Neural progenitor cell (in vitro differentiated cells): ENCODE measurements at regions not wholly inside any gene's neighbourhood (a gene's known extent, or its start where the extent isn't known, plus 50 kb on each side); places are given as distances from the start of the nearest gene placed in this dataset.

ENCODE experiments used
- CTCF ChIP-seq: fragments of 200-600 bp; sonication (generic); IDR thresholded peaks from 2 replicates; pipeline ENCODE4 v1.5.1; 2017; ENCODE audit warnings: antibody characterized with exemption, mild to moderate bottlenecking
- EZH2 ChIP-seq: fragments of 200-600 bp; sonication (generic); IDR thresholded peaks from 2 replicates; pipeline ENCODE4 v1.6.1; 2017; ENCODE audit warnings: antibody characterized with exemption, mild to moderate bottlenecking, moderate library complexity
- EZH2phosphoT487 ChIP-seq: fragments of 200-600 bp; sonication (generic); IDR thresholded peaks from 2 replicates; pipeline ENCODE4 v1.6.1; 2017; ENCODE audit warnings: antibody characterized with exemption

- TF ChIP-seq CTCF (no peak), EZH2 (no peak), EZH2phosphoT487 (no peak)
Measured at GRCh38 chr14:42391146-42391834, 784.6 kb downstream of the LRFN5 start.
